Smooth muscle cell (in vitro differentiated cells): ENCODE measurements at regions not wholly inside any gene's neighbourhood (a gene's known extent, or its start where the extent isn't known, plus 50 kb on each side); places are given as distances from the start of the nearest gene placed in this dataset.

ENCODE experiments used
- DNase-seq: peaks from one replicate; lab custom pipeline; 2025; ENCODE audit not compliant: unreplicated experiment; lab: John Stamatoyannopoulos, UW
- H2AFZ ChIP-seq: fragments of 200-600 bp; sonication (generic); 2 replicates; pipeline ENCODE4 v1.6.0; 2016; ENCODE audit warnings: antibody characterized with exemption, low read depth, mild to moderate bottlenecking
- H3F3A ChIP-seq: fragments of 200-600 bp; sonication (generic); 2 replicates; pipeline ENCODE4 v1.6.0; 2017; ENCODE audit warnings: antibody characterized with exemption, low read depth
- H3K27ac ChIP-seq: fragments of 200-600 bp; sonication (generic); 2 replicates; pipeline ENCODE4 v1.5.1; 2016; ENCODE audit warnings: low read depth, mild to moderate bottlenecking
- H3K27me3 ChIP-seq: fragments of 200-600 bp; sonication (generic); 2 replicates; pipeline ENCODE4 v1.6.1; 2016; ENCODE audit warnings: low read depth, mild to moderate bottlenecking
- H3K36me3 ChIP-seq: fragments of 200-600 bp; sonication (generic); 2 replicates; pipeline ENCODE4 v1.5.1; 2016; ENCODE audit warnings: low read depth
- H3K4me1 ChIP-seq: fragments of 200-600 bp; sonication (generic); 2 replicates; pipeline ENCODE4 v1.5.1; 2016; ENCODE audit warnings: low read depth
- H3K4me2 ChIP-seq: fragments of 200-600 bp; sonication (generic); 2 replicates; pipeline ENCODE4 v1.6.0; 2016; ENCODE audit warnings: mild to moderate bottlenecking
- H3K4me3 ChIP-seq: fragments of 200-600 bp; sonication (generic); 2 replicates; pipeline ENCODE4 v1.5.1; 2016; ENCODE audit warnings: mild to moderate bottlenecking
- H3K79me2 ChIP-seq: fragments of 200-600 bp; sonication (generic); 2 replicates; pipeline ENCODE4 v1.6.0; 2016; ENCODE audit warnings: low read depth, mild to moderate bottlenecking
- H3K9ac ChIP-seq: fragments of 200-600 bp; sonication (generic); 2 replicates; pipeline ENCODE4 v1.6.0; 2016; ENCODE audit warnings: low read depth
- H3K9me3 ChIP-seq: fragments of 200-600 bp; sonication (generic); replicated peaks from 2 replicates; pipeline ENCODE4 v1.5.1; 2016; ENCODE audit warnings: low read depth
- H4K20me1 ChIP-seq: fragments of 200-600 bp; sonication (generic); 2 replicates; pipeline ENCODE4 v1.6.0; 2016; ENCODE audit warnings: low read depth
- CTCF ChIP-seq: fragments of 200-600 bp; sonication (generic); IDR thresholded peaks from 2 replicates; pipeline ENCODE4 v1.5.1; 2017; ENCODE audit warnings: borderline replicate concordance, mild to moderate bottlenecking, antibody characterized with exemption; ENCODE audit not compliant: insufficient read depth, poor library complexity, severe bottlenecking
- WGBS: methylation state at CpG from one replicate; pipeline ENCODE4 v1.1.7; 2016; ENCODE audit warnings: low lambda C conversion rate; 5-methylcytosine and 5-hydroxymethylcytosine counted together

GRCh38 chr10:93152136-93152535 lies 78.4 kb downstream of the CYP26A1 start:
- no peak for DNase-seq
- Histone ChIP-seq H3F3A (no peaks in the 10 kb centered on the region), H3K4me1 (no peaks in the 10 kb centered on the region), H2AFZ (no peak overlapping the region), H3K4me3 (no peak overlapping the region), H4K20me1 (no peaks in the 10 kb centered on the region), H3K27ac (peak overlapping the region; percentile 40), H3K36me3 (no peaks in the 10 kb centered on the region), H3K9me3 (no peaks in the 10 kb centered on the region), H3K9ac (no peak overlapping the region), H3K27me3 (no peaks in the 10 kb centered on the region), H3K4me2 (no peak overlapping the region), H3K79me2 (no peaks in the 10 kb centered on the region)
- no peak for TF ChIP-seq CTCF

GRCh38 chr10:93154531-93154930 lies 80.8 kb downstream of the CYP26A1 start:
- no peaks in the 10 kb centered on the region for H3K27me3 ChIP-seq
- H3K79me2 ChIP-seq: no peaks in the 10 kb centered on the region
- H3K4me3 ChIP-seq: no peak overlapping the region
- no peaks in the 10 kb centered on the region for H3F3A ChIP-seq
- H3K9ac ChIP-seq: no peak overlapping the region
- H4K20me1 ChIP-seq: no peaks in the 10 kb centered on the region
- H3K36me3 ChIP-seq: no peaks in the 10 kb centered on the region
- no peaks in the 10 kb centered on the region for H3K9me3 ChIP-seq
- no peak overlapping the region for H3K4me2 ChIP-seq
- TF ChIP-seq CTCF: no peak
- no peak for DNase-seq
- H2AFZ ChIP-seq: no peak overlapping the region
- H3K27ac ChIP-seq: no peak overlapping the region
- no peaks in the 10 kb centered on the region for H3K4me1 ChIP-seq

GRCh38 chr10:93160140-93160539 lies 86.4 kb downstream of the CYP26A1 start:
- H3K4me1 ChIP-seq: no peaks in the 10 kb centered on the region
- no peaks in the 10 kb centered on the region for H3K9me3 ChIP-seq
- no peak overlapping the region for H3K4me2 ChIP-seq
- H3K36me3 ChIP-seq: no peaks in the 10 kb centered on the region
- no peak overlapping the region for H2AFZ ChIP-seq
- no peak overlapping the region for H3K27ac ChIP-seq
- no peak for DNase-seq
- H4K20me1 ChIP-seq: no peaks in the 10 kb centered on the region
- WGBS: 81% methylated on average over 1 of the region's 1 CpG
- H3K9ac ChIP-seq: no peak overlapping the region
- no peak for TF ChIP-seq CTCF
- no peaks in the 10 kb centered on the region for H3K27me3 ChIP-seq
- H3F3A ChIP-seq: no peaks in the 10 kb centered on the region
- H3K79me2 ChIP-seq: no peaks in the 10 kb centered on the region
- H3K4me3 ChIP-seq: no peak overlapping the region

GRCh38 chr10:93160829-93161228 lies 87.1 kb downstream of the CYP26A1 start:
- Histone ChIP-seq H3K27me3 (no peaks in the 10 kb centered on the region), H3K4me3 (no peak overlapping the region), H3K4me2 (no peak overlapping the region), H3K9ac (no peak overlapping the region), H2AFZ (no peak overlapping the region), H3K79me2 (no peaks in the 10 kb centered on the region), H3K4me1 (no peaks in the 10 kb centered on the region), H3K27ac (no peak overlapping the region), H3K36me3 (no peaks in the 10 kb centered on the region), H3K9me3 (no peaks in the 10 kb centered on the region), H3F3A (no peaks in the 10 kb centered on the region), H4K20me1 (no peaks in the 10 kb centered on the region)
- 59% methylated on average over 7 of the region's 7 CpGs for WGBS
- TF ChIP-seq CTCF: no peak
- no peak for DNase-seq
